Raji (cell line): ENCODE measurements at regions not wholly inside any gene's neighbourhood (a gene's known extent, or its start where the extent isn't known, plus 50 kb on each side); places are given as distances from the start of the nearest gene placed in this dataset.
A peak's percentile ranks its signal among the peaks of the same experiment; 100 is the strongest.

Experiments
- POLR2A ChIP-seq: IDR thresholded peaks from 2 replicates; pipeline ENCODE4 v1.6.1; 2011; ENCODE audit warnings: low read depth, low read length, control low read depth; ENCODE audit not compliant: insufficient read depth

- TF ChIP-seq POLR2A, result no peak
Observed at GRCh38 chr1:4021136-4021973, 121.3 kb upstream of the C1orf174 start.

- no peak for TF ChIP-seq POLR2A
Observed at GRCh38 chr1:4021974-4022268, 121.8 kb upstream of the C1orf174 start.

GRCh38 chr1:4022715-4023114 lies 122.6 kb upstream of the C1orf174 start:
- TF ChIP-seq POLR2A, result no peak

DNA sequence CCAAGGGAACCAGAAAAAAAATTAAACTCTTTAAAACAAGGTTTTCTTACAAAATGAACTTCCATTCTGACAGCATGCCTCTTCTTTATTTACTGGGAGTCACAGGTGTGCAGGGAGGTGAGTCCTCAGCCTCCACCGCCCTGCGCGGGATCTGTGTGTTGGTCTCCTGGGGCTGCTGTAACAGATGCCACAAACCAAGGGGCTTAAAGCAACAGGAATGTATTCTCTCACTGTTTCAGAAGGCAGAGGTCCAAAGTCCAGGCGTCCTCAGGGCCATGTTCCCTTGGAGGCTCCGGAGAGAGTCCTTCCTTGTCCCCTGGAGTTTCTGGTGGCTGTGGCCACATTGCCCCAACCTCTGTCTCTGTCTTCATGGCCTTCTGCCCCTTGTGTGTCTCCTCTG lies 123.6 kb upstream of the C1orf174 start:
- TF ChIP-seq POLR2A, result no peak

- no peak for TF ChIP-seq POLR2A
Observed at GRCh38 chr1:4024811-4025210, 124.7 kb upstream of the C1orf174 start.

DNA sequence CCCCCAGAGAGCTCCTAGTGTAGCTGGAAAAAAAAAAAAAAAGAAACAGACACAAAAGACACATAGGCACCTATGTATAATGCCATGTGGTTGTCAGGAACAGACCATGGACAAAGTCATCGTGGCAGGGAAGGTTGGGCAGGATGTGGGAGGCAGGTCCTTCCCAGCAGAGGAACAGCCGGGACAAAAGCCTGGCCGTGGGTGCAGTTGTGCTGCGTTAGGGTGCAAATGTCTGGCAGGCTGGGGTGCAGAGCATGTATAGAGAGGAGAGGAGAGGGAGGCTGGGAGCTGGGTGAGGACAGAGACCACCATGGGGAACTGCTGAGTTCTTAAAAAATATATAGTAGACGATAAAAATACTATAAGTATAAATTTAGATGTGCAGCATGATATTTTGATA lies 125.7 kb upstream of the C1orf174 start:
- TF ChIP-seq POLR2A, result no peak

- TF ChIP-seq POLR2A, result no peak
Observed at GRCh38 chr1:4027008-4027407, 126.9 kb upstream of the C1orf174 start.

DNA sequence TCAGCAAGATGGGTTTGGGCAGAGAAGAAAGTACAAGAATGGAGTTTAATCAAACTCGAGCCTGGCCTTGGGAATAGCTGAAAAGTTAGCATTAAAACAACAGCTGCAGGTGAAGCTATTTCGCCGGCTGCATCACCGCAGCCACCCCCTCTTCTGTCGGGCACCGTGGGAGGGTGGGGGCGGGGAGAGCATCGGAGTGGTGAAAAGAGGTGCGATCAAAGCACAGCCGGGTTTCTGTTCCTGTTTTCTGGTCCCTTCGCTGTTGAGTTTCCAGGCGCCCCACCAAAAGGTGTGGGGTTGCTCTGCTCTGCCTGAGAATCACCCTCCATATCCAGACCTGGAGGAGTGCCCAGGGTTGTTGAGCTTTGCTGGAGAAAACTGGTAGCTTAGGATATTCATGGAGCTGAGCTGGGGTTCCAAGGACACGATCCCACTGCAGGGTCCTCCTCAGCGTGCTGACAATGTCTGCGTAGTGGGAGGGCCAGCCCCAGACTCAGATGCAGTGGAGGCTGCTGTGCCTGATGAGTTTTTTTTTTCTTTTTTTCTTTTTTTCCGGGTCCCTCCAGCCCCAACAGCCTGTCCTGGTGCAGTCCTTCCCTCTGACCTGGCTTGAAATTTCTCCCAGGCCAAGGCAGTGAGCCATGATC lies 127.5 kb upstream of the C1orf174 start:
- no peak for TF ChIP-seq POLR2A

- TF ChIP-seq POLR2A, result no peak
Observed at GRCh38 chr1:4028139-4028501, 128.0 kb upstream of the C1orf174 start.

GRCh38 chr1:4029376-4029775 lies 129.3 kb upstream of the C1orf174 start:
- no peak for TF ChIP-seq POLR2A

DNA sequence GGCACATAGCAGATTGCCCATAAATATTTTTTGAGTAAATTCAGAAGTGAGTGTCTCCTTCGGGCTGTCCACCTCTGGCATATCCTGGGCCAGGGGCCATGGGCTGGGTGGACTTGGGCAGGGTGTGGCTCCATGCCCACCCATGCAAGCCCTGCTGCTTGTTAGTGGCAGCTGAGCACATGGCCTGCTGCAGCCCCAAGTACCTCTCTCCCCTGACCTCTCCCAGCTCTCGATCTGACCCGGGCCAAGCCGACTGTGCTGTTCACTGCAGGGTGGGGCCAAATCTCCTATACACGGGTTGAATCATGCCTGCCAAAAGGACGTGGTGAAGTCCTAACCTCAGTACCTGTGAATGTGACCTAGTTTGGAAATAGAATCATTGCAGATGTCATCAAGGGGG lies 132.5 kb upstream of the C1orf174 start:
- no peak for TF ChIP-seq POLR2A

- TF ChIP-seq POLR2A, result no peak
Observed at GRCh38 chr1:4033129-4033676, 133.1 kb upstream of the C1orf174 start.

DNA sequence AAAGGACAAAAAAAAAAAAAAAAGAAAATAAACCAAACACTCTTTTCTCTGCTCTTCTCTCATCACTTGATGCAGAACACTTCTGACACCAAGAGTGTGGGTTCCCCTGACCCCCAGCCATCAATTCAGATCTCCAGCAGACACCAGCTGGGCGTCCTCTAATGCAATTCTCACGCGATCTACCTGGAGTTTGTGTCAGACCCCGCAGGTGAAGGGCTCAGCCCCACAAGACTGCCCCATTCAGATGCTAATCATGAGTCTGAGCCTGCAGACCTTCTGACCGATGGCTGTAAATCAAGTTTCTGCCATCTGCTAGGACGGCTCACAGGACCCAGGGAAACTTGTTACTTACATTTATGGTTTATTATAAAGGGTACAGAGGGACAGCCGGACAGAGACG lies 133.6 kb upstream of the C1orf174 start:
- TF ChIP-seq POLR2A, result no peak

GRCh38 chr1:4034318-4034887 lies 134.3 kb upstream of the C1orf174 start:
- no peak for TF ChIP-seq POLR2A

DNA sequence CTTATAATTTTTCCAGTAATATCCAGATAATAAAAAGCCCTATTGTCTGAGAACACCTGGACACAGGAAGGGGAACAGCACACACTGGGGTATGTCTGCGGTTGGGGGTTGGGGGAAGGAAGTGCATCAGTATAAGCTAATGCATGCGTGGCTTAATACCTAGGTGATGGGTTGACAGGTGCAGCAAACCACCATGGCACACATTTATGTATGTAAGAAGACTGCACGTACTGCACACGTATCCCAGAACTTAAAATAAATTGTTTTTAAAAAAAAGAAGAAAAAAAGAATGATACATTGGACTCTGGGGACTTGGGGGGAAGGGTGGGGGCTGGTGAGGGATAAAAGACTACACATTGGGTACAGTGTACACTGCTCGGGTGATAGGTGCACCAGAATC lies 144.9 kb upstream of the C1orf174 start:
- no peak for TF ChIP-seq POLR2A

- TF ChIP-seq POLR2A, result 0 out of 2 replicates have a peak, but pooled peaks have one; percentile 23
Observed at GRCh38 chr1:4045397-4046010, 145.4 kb upstream of the C1orf174 start.
